ENCODE measurements at regions not wholly inside any gene's neighbourhood (a gene's known extent, or its start where the extent isn't known, plus 50 kb on each side); places are given as distances from the start of the nearest gene placed in this dataset.
"Not testable (repeated sequence)": the region's sequence is repeated elsewhere in the genome, so short reads cannot be mapped to it uniquely, and the experiment has no call there.

DNA sequence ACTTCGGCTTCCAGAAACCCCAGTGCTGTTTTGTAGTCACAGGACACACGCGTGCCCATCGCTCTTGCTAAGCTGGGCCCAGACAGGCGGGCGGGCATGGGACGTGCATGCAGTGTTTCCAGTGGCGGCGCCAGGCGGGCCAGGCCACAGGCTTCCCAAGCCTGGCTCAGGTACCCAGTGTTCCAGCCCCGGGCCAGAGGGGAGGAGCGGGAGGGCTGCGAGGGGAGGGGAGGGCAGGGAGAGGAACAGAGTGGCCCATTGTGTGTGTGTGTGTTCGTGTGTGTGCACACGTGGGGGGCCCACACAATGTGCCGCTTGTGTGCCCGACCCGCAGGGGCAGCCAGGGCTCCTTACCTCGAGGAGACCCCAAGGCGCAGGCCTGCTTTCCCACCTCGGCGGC, 208.6 kb upstream of the TP53TG3 start:
- TF ChIP-seq, protein P1, sequence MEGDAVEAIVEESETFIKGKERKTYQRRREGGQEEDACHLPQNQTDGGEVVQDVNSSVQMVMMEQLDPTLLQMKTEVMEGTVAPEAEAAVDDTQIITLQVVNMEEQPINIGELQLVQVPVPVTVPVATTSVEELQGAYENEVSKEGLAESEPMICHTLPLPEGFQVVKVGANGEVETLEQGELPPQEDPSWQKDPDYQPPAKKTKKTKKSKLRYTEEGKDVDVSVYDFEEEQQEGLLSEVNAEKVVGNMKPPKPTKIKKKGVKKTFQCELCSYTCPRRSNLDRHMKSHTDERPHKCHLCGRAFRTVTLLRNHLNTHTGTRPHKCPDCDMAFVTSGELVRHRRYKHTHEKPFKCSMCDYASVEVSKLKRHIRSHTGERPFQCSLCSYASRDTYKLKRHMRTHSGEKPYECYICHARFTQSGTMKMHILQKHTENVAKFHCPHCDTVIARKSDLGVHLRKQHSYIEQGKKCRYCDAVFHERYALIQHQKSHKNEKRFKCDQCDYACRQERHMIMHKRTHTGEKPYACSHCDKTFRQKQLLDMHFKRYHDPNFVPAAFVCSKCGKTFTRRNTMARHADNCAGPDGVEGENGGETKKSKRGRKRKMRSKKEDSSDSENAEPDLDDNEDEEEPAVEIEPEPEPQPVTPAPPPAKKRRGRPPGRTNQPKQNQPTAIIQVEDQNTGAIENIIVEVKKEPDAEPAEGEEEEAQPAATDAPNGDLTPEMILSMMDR (IDR thresholded peaks at IDR 0.05): not testable (repeated sequence)
- not testable (repeated sequence) for TF ChIP-seq POLR2A (IDR thresholded peaks at IDR 0.05)
